ENCODE measurements at regions not wholly inside any gene's neighbourhood (a gene's known extent, or its start where the extent isn't known, plus 50 kb on each side); places are given as distances from the start of the nearest gene placed in this dataset.

GRCh38 chr4:149961876-149962597 lies 116.2 kb upstream of the DCLK2 start:
- DNase-seq (ENCODE audit: low read depth): peak; percentile 53
- no peak for TF ChIP-seq CTCF (conservative IDR thresholded peaks at IDR 0.05; ENCODE audit: low read depth, low read length)
- no peak overlapping the region for H3K4me3 ChIP-seq (ENCODE audit: low read depth, low read length)

- TF ChIP-seq CTCF (conservative IDR thresholded peaks at IDR 0.05; ENCODE audit: low read depth, low read length): no peak
- no peak overlapping the region for H3K4me3 ChIP-seq (ENCODE audit: low read depth, low read length)
- peak; percentile 4 for DNase-seq (ENCODE audit: low read depth)
These were observed 114.0 kb upstream of the DCLK2 start for GRCh38 chr4:149964001-149964796.

GRCh38 chr4:149965206-149965605 lies 113.0 kb upstream of the DCLK2 start:
- no peak for TF ChIP-seq CTCF (conservative IDR thresholded peaks at IDR 0.05; ENCODE audit: low read depth, low read length)
- no peak overlapping the region for H3K4me3 ChIP-seq (ENCODE audit: low read depth, low read length)
- no peak for DNase-seq (ENCODE audit: low read depth)

GRCh38 chr4:149972407-149972806 lies 105.8 kb upstream of the DCLK2 start:
- no peak for TF ChIP-seq CTCF (conservative IDR thresholded peaks at IDR 0.05; ENCODE audit: low read depth, low read length)
- DNase-seq (ENCODE audit: low read depth): no peak
- no peak overlapping the region for H3K4me3 ChIP-seq (ENCODE audit: low read depth, low read length)

DNA sequence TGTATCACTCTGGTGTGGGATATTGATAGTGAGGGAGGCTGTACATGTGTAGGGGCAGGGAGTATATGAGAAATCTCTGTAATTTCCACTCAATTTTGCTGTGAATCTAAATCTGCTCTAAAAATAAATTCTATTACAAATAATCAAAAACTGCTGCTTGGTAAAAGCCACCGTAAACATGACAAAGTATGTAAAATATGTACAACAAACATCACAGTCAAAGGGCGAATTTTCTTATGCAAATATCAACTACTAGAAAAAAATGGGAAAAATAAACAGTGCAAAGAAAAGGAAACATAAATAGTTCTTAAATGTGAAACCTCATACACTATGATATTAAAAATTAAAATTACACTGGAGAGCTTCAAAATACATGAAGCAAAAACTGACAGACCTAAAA lies 105.1 kb upstream of the DCLK2 start:
- no peak overlapping the region for H3K4me3 ChIP-seq (ENCODE audit: low read depth, low read length)
- no peak for TF ChIP-seq CTCF (conservative IDR thresholded peaks at IDR 0.05; ENCODE audit: low read depth, low read length)
- no peak for DNase-seq (ENCODE audit: low read depth)

DNA sequence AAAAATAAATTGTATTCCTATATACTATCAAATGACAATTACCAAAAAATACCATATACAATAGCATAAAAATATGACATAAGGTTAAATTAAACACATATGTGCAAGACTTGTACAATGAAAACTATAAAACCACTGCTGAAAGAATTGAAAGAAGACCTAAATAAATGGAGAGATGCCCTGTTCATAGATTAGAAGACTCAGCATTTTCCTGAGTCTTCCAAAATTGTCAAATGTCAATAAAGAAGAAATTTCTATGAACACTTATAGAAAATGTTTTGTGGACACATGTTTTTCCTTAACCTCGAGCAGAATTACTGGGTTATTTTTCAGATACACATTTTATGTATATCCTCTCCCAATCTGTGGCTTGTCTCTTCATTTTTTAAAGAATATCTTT lies 103.1 kb upstream of the DCLK2 start:
- no peak for DNase-seq (ENCODE audit: low read depth)
- no peak for TF ChIP-seq CTCF (conservative IDR thresholded peaks at IDR 0.05; ENCODE audit: low read depth, low read length)
- no peak overlapping the region for H3K4me3 ChIP-seq (ENCODE audit: low read depth, low read length)

Data from epithelial cell of proximal tubule (primary cell).